ENCODE measurements at regions not wholly inside any gene's neighbourhood (a gene's known extent, or its start where the extent isn't known, plus 50 kb on each side); places are given as distances from the start of the nearest gene placed in this dataset.

DNA sequence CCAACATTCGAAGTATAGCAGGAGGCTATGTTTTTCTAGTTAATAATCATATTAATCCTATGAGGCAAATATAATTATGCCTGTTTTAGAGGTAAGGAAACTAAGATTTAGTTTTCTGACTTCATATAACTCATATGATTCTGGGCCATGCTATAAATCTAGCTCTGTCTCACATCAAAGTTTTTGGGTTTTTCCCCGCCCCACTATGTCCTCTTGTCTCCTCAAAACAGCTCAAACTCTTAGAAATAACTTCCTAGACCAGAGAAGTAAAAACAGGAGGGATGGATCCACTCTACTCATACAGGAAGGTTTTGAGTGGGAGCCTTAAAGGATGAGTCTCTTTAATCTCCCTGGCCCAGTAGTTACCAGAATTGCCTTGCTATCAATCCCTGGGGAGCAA lies 256.4 kb upstream of the FGGY start:
- no TSS peak for BruUV-seq (replicated peaks)
- no peak for DNase-seq (ENCODE audit: low spot score)
- intact Hi-C loops (cut with micrococcal nuclease; ENCODE audit: unreplicated experiment), result no loop called here
- ChIA-PET CTCF (no interaction called here), POLR2A (ENCODE audit: low non-redundant PET) (no interaction called here)
- Histone ChIP-seq H3K36me3 (ENCODE audit: insufficient read depth, low read length, poor library complexity, severe bottlenecking) (no peaks in the 10 kb centered on the region), H3K27me3 (replicated peaks; ENCODE audit: insufficient read depth, low read depth, low read length, poor library complexity) (peaks cover 5% of the 10 kb centered on the region), H3K27ac (ENCODE audit: low read depth, low read length, poor library complexity, severe bottlenecking) (no peak overlapping the region), H3K9me3 (ENCODE audit: low read depth, low read length, poor library complexity, severe bottlenecking) (no peaks in the 10 kb centered on the region), H3K4me1 (ENCODE audit: insufficient read depth, low read length, poor library complexity, severe bottlenecking) (no peaks in the 10 kb centered on the region), H3K4me3 (ENCODE audit: low read depth, low read length, poor library complexity, severe bottlenecking) (no peak overlapping the region)
- TF ChIP-seq EZH2 (IDR thresholded peaks at IDR 0.05; ENCODE audit: borderline replicate concordance, low read depth, low read length, poor library complexity, severe bottlenecking) (no peak), CTCF (conservative IDR thresholded peaks at IDR 0.05; ENCODE audit: low read depth, low read length) (no peak)

- Histone ChIP-seq H3K4me1 (ENCODE audit: insufficient read depth, low read length, poor library complexity, severe bottlenecking) (no peaks in the 10 kb centered on the region), H3K9me3 (ENCODE audit: low read depth, low read length, poor library complexity, severe bottlenecking) (no peaks in the 10 kb centered on the region), H3K4me3 (ENCODE audit: low read depth, low read length, poor library complexity, severe bottlenecking) (no peak overlapping the region), H3K27me3 (replicated peaks; ENCODE audit: insufficient read depth, low read depth, low read length, poor library complexity) (peaks cover 5% of the 10 kb centered on the region), H3K36me3 (ENCODE audit: insufficient read depth, low read length, poor library complexity, severe bottlenecking) (no peaks in the 10 kb centered on the region), H3K27ac (ENCODE audit: low read depth, low read length, poor library complexity, severe bottlenecking) (no peak overlapping the region)
- no TSS peak for BruUV-seq (replicated peaks)
- no peak for DNase-seq (ENCODE audit: low spot score)
- TF ChIP-seq CTCF (conservative IDR thresholded peaks at IDR 0.05; ENCODE audit: low read depth, low read length) (no peak), EZH2 (IDR thresholded peaks at IDR 0.05; ENCODE audit: borderline replicate concordance, low read depth, low read length, poor library complexity, severe bottlenecking) (no peak)
- POLR2A ChIA-PET (ENCODE audit: low non-redundant PET), result no interaction called here
- intact Hi-C loops (cut with micrococcal nuclease; ENCODE audit: unreplicated experiment), result no loop called here
- CTCF ChIA-PET, result no interaction called here
These were observed 255.1 kb upstream of the FGGY start for GRCh38 chr1:59041646-59042277.

DNA sequence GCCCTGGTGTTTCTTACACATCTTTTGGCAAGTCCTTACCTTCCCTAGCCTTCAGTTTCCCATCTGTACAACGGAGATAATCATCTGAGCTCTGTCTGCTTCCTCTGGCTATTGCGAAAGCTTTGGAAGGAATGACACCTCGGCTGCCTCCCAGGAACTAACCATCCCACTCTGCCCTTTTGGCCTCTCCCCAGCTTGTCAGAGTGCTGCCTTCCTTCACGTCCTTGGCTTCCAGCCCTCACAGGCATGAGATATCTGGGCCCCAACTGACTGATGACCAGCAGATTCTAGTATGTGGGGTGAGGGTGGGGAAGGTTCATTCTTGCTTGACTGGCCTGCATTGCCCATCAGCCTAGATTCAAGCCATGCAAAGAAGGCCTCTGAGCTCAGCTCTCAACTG lies 253.1 kb upstream of the FGGY start:
- Histone ChIP-seq H3K36me3 (ENCODE audit: insufficient read depth, low read length, poor library complexity, severe bottlenecking) (no peaks in the 10 kb centered on the region), H3K9me3 (ENCODE audit: low read depth, low read length, poor library complexity, severe bottlenecking) (no peaks in the 10 kb centered on the region), H3K27me3 (replicated peaks; ENCODE audit: insufficient read depth, low read depth, low read length, poor library complexity) (no peaks in the 10 kb centered on the region), H3K27ac (ENCODE audit: low read depth, low read length, poor library complexity, severe bottlenecking) (no peak overlapping the region), H3K4me1 (ENCODE audit: insufficient read depth, low read length, poor library complexity, severe bottlenecking) (no peaks in the 10 kb centered on the region), H3K4me3 (ENCODE audit: low read depth, low read length, poor library complexity, severe bottlenecking) (no peak overlapping the region)
- intact Hi-C loops (cut with micrococcal nuclease; ENCODE audit: unreplicated experiment), result no loop called here
- POLR2A ChIA-PET (ENCODE audit: low non-redundant PET), result no interaction called here
- TF ChIP-seq CTCF (conservative IDR thresholded peaks at IDR 0.05; ENCODE audit: low read depth, low read length) (no peak), EZH2 (IDR thresholded peaks at IDR 0.05; ENCODE audit: borderline replicate concordance, low read depth, low read length, poor library complexity, severe bottlenecking) (no peak)
- CTCF ChIA-PET, result no interaction called here
- DNase-seq (ENCODE audit: low spot score), result no peak
- no TSS peak for BruUV-seq (replicated peaks)

All from A673 (cell line).